ENCODE measurements at regions not wholly inside any gene's neighbourhood (a gene's known extent, or its start where the extent isn't known, plus 50 kb on each side); places are given as distances from the start of the nearest gene placed in this dataset.

- TF ChIP-seq CTCF (IDR thresholded peaks at IDR 0.05): no peak
- no peak for TF ChIP-seq POLR2A (IDR thresholded peaks at IDR 0.05)
These were observed 188.8 kb upstream of the SVIL start for GRCh38 chr10:29823553-29824080.
